ENCODE measurements at regions not wholly inside any gene's neighbourhood (a gene's known extent, or its start where the extent isn't known, plus 50 kb on each side); places are given as distances from the start of the nearest gene placed in this dataset.
"Not testable (repeated sequence)": the region's sequence is repeated elsewhere in the genome, so short reads cannot be mapped to it uniquely, and the experiment has no call there.

DNA sequence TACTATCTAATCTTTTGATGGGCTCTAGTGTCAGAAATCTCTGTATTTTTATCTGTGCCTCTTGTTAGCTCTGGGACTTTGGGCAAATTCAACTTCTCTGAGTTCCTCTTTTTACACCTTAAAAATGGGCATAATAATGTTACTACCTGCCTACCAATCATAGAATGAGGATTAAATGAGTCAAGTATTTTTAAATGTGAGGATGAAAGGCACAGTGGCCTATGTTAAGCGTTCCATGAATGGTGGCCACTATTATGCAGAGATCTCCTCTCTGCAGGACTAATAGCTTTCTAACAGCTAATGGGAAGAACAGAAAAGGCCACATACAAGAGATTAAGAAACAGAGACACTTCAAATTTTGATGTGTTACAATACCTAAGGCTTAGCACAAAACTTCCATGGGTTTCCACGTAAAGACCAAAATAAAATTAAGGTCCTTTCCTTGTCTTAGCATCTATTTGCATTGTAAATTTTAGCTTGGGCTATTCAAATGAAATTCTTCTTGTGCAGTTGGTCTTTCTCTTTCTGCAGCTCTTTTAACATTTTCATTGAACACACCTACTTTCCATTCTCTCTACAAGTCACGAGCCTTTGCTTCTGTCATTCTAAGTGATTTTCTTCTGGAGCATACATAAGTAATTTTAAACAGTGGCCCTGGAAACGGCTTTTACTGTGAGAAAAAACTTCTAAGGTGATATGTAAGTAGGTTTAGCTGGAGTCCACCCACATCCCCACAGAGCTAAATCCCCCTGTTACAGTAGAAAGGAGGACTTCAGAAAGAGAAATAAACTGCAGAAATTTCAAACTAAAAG, 117.9 kb upstream of the MED14 start:
- DNase-seq: no peak

DNA sequence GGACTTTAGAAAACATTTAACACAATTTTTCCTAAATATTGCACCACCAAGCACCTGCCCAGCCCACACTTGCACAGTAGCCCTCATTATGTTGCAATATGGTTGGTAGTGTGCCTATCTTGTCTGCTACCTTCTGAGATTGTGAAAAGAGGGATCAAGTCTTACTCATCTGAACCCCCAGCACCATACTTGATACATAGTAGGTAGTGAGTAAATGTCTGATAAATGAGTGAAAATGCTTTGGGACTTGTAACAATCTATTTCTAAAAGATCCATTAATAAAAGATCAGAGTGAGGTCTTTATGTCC, 118.4 kb upstream of the MED14 start:
- DNase-seq: no peak

DNA sequence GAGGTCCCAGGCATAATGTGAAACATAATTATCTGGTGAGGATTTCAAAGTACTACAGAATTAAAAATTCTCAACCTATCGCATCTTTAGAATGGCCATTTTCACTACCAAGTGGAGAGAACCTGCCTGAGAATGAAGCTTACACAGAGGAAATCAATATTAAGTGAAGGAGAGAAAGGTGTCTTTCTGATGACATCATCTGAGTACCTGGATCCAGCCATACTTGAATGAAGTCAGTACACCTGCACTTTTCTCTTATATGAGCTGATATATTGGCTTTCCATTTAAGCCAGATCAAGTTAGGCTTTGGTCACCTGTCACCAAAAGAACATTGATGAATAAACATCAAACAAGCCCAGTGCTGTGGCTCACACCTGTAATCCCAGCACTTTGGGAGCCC, 118.9 kb upstream of the MED14 start:
- DNase-seq: no peak

DNA sequence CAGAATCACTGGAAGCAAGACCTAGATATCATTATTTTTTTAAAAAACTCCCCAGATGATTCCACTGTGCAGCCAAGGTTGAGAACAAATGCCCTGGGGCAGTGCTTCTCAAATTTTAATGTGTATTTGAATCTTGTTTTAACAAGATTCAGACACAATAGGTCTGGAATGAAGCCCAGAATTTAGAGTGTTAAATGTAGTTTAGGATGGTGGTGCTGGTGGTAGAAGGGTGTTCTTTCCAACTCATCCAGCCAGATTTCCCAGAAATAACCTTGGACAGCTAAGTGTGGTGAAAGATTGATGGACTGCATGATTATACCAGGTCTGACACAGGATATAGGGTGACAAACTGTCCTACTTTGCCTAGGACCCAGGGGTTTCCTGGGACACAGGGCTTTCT, 120.1 kb upstream of the MED14 start:
- DNase-seq: no peak

DNA sequence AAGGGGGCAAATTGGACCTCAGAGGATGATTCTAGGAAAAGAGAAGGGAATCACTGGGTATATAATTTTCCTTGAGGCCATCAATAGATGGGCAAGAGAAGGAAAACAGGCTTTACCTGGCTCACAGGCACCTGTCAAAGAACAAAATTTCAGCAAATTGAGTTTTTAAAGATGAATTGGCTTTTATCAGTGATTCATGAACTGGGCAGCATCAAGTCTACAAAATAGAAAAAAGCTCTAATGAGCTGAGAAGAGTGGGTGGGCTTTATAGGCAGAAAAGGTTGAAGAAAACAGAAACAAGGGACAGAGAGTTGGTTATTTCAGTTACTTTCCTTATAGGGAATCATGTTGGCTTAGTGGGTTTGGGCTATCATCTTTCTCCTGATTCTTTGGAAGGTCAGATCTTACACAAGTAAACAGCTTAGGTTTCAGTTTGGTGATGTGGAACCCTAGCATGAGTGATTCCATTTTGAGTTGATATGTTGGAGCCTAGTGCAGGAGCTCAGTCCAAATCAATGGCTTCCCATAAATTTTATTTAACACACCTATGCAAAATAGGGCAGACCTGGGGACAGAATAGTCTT, 120.7 kb upstream of the MED14 start:
- no peak for DNase-seq

DNA sequence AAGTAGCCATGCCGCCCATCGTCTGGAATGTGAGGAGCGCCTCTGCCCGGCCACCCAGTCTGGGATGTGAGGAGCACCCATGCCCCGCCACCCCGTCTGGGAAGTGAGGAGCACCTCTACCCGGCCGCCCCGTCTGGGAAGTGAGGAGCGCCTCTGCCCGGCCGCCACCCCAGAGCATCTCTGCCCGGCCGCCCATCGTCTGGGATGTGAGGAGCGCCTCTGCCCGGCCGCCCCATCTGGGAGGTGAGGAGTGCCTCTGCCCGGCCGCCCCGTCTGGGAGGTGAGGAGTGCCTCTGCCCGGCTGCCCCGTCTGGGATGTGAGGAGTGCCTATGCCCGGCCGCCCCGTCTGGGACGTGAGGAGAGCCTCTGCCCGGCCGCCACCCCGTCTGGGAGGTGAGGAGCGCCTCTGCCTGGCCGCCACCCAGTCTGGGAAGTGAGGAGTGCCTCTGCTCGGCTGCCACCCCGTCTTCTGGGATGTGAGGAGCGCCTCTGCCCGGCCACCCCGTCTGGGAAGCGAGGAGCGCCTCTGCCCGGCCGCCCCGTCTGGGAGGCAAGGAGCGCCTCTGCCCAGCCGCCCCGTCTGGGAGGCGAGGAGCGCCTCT, 126.7 kb upstream of the MED14 start:
- DNase-seq: not testable (repeated sequence)

DNA sequence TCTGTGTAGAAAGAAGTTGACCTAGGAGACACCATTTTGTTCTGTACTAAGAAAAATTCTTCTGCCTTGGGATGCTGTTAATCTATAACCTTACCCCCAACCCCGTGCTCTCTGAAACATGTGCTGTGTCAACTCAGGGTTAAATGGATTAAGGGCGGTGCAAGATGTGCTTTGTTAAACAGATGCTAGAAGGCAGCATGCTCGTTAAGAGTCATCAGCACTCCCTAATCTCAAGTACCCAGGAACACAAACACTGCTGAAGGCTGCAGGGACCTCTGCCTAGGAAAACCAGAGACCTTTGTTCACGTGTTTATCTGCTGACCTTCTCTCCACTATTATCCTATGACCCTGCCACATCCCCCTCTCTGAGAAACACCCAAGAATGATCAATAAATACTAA, 127.9 kb upstream of the MED14 start:
- not testable (repeated sequence) for DNase-seq

DNA sequence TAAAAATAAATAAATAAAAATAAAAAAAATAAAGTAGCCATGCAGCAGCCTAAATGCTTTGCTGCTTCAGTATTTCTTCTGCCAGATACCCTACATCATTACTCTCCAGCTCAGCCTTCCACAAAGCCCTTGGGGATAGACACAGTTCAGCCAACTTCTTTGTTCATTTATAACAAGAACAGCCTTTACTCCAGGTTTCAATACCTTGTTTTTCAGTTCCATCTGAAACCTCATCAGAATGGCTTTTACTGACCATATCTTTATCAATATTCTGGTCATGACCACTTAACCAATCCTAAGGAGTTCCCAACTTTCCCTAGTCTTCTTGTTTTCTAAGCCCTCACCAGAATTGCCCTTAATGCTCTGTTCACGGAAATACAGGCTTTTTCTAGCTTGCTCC, 128.3 kb upstream of the MED14 start:
- DNase-seq: no peak

DNA sequence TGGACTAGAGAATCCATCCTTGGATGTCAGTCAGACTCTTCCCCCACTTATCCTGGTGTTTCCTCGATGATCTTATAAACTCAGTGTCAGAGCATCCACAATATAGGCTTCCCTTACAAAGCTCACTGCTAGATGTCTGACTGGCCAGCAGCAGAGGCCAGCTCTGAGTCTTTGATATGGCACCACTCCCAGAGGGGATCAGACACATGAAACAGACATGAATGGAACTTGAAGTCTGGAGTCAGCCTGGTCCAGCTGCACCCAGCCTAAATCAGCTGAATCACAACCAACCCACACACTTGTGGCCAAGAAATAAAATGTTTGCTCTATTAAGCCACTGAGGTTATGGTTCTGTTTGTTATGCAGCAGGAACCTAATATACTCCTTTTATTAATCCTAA, 129.6 kb upstream of the MED14 start:
- no peak for DNase-seq

DNA sequence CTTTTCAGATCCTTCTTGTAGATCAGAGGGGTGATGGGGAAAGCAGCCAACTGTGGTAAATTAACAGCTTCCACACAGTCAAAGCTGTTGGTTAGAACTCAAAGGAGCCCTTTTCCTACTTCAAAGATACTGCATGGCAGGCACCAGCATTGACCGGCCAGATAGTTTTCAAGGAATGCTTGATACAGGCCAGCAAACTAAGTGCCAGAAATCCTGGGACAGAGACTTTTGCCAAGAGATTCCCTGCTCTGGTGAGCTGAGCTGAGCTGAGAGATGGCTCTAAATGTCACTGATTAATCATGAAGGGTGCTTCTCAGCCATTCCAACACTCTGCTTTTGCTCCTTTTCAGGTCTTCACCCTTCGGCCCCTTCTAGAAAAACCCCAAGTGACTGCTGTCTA, 131.6 kb upstream of the MED14 start:
- DNase-seq: no peak

DNA sequence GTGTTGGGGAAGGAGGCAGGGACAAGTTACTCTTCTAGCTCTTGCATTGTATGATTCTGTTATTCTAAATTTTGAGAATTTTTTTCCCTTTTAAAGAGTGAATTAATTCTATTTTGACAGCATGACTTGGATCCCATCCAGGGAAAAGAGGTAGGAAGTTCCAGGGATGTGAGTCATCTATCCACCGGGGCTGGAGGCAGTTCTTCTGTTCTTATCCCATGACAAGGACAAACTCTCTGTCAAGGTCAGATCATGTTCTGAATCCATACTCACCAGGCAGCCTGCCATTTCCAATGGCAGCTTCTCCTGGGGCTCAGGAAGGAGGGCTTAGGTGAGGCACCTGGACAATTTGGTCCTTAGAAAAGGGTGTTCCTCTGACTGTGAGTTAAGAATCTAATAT, 132.0 kb upstream of the MED14 start:
- no peak for DNase-seq

DNA sequence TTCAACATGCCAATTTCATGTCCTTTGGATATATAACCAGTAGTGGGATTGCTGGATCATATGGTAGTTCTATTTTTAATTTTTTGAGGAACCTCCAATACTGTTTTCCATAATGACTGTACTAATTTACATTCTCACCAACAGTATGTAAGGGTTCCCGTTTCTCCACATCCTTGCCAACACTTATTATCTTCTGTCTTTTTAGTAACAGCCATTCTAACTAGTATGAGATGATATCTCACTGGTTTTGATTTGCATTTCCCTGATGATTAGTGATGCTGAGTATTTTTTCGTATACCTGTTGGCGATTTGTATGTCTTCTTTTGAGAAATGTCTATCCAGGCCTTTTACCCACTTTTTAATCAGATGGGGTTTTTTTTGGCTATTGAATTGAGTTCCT, 133.5 kb upstream of the MED14 start:
- no peak for DNase-seq

DNA sequence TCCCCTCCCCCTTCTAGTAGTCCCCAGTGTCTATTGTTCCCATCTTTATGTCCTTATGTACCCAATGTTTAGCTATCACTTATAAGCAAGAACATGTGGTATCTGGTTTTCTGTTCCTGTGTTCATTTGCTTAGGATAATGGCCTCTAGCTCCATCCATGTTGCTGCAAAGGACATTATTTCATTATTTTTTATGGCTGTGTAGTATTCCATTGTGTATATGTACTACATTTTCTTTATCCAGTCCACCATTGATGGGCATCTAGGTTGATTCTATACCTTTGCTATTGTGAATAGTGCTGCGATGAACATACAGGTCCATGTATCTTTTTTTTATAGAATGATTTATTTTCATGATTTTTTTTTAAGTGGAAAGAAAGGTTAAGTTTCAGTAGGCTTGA, 135.6 kb upstream of the MED14 start:
- not testable (repeated sequence) for DNase-seq

DNA sequence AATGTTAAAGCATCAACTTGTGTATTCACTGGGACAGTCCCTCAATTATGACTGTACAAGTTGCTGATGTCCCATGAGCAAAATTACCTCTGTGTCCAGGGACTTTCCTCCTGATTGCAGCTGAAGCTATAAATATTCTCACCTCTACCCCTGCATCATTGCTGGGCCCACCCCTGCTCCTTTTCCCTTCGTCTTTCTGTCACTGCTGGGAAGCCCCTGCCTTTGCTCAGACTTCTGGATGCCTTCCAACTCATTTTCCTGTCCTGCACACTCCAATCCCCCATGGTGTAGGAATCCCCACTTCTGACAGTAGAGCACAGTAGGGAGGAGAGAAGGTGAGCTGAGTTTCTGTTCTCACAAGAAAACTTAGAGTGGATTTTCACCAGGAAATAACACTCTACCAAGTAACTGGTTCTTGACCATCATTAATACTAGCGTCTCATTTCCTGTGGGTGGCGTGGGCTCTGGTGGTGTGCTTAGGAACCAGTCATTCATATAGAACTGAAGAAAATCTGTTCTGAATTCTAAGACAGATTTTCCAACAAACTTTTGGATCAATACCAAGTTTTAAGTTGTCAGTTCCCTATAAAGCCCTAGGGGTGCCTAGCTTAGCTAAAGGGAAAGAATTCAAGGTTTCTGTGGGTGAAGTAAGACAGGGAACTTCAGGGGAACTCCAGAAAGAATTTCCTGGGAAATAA, 136.2 kb upstream of the MED14 start:
- no peak for DNase-seq

DNA sequence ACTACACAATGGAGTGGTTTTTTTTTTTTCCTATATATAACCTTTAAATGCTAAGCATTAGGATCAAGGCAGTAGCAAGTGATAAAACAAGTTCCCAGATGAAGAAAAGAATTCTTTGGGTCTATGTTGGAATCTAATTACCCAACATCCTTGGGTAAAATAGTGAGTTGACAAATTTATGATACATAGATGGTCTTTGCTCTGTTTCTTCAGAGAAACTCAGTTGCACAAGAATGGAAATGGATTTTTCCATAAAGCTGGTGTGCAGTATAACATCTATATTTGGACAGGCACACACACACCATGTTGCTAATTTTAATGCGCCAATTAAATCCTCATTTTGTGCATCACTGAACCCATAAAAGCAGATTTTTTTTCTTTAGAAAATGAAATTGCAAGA, 137.0 kb upstream of the MED14 start:
- DNase-seq: no peak

DNA sequence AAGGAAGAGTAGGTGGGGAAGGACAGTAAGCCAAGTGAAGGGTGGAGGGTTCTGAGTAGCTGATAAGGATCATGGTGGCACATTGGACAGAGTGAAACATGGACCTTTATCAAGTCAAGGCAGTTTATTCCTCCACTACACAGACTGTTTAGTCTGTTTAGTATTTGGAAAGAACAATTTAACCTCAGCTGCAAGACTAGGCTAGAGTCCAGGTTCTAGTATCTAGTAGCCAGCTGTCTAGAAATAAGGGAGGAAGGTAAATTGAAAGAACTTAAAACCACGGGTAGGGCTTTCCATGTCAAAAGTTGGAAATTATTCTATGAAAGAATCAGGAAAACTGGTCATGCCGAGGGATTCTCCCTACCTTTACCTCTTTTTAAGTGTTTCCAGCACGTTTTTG, 140.1 kb upstream of the MED14 start:
- no peak for DNase-seq

DNA sequence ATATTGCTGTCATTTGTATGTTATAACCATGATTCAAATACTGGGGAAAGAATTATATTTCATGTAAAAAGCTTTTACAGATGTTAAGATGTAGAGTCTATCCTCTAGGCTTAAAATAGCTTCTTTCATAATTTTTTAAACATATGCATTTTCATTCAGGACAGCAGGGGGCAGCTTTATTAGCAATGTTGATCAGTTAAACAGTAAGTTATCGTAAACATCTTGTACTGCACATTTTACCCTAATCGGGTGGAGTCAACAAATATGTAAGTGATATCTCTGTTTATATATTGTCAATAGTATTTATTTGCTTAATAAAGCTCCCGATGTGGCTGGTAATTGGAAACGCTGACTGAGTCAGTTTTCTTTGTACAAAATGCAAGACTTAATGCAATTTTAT, 142.5 kb upstream of the MED14 start:
- DNase-seq: no peak

DNA sequence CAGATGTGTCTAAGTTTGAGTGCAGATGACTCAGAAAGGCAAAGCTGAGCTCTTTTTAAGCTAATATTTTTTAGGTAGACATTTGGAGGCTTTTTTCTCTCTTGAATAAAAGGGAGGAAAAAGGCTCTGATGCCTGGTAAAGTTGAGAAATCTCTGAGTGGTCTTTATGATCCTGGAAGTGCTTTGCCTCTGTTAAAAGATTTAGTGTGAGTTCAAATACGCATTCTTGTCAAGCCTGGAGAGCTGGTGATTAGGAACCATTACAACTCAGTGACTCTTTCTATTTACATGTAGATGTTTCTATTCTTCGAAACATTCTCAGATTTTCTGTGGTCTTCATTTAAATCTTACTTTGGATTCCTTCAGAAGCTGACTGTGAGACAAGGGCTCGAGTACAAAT, 143.4 kb upstream of the MED14 start:
- DNase-seq: no peak

DNA sequence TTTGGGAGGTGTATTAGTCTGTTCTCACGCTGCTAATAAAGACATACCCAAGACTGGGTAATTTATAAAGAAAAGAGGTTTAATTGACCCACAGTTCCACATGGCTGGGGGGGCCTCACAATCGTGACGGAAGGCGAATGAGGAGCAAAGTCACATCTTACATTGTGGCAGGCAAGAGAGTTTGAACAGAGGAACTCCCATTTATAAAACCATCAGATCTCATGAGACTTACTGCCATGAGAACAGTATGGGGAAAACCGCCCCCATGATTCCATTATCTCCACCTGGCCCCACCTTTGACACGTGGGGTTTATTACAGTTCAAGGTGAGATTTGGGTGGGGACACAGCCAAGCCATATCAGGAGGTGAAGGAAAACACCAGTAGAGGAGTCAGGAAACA, 143.8 kb upstream of the MED14 start:
- not testable (repeated sequence) for DNase-seq

DNA sequence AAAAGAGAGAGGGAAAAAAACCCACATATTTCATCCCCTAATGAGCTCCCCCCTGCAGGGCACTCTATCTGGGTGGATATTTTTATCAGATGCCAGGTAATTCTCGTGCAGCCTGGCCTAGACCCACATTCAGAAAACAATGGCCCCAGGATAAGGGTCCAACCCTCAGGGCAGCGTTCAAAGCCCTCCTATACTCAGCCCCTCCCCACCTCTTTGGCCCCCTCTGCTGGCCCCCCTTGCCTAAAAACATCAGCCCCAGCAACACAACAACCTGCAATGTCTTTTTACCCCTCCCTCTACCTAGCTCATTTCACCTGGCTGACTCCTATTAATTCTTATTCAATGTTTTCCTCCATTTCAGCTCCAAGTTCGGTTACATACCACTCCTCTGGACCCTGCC, 145.4 kb upstream of the MED14 start:
- no peak for DNase-seq

DNA sequence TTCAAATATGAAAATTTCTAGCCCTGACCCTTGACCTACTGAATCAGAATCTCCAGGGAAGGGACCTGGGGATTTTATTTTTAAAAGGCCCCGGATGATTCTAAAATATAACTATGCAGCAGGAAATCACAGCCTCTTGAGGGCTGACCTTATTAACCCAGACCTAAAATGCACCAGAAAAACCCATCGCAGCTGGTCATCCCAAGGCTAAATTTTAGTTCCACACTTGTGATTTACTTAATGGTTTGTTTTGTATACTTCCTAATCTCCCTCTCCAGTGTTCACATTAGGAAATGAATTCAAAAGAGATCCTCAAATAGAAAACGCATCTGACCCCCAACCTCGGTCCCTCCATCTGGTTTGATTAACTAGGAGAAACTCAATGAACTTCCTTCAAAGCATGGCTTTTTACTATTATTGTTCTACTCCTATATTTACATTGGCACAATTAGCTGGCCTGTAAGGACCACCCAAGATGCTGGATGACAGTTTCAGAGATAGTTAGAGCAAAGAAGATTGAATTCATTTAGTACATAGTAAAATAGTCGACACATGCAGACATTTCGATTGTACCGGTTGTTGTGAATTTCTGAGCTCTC, 147.8 kb upstream of the MED14 start:
- DNase-seq: no peak

DNA sequence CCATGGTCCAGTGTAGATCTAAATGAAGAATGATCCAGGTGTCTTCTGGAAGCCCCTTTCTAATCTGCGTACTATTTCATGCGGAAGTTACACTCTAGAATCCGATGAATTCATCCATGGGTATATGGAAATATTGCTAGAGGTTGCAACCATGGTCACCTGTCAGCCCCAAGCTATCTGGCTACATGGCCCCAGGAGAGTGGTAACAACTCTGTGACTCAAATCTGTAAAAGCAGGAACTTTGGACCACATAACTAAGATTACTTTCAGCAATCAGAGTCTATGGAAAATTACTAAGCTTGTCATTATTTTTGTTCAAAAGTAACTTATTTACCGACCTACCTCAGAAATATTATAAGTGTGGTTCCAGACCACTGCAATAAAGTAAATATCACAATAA, 150.6 kb upstream of the MED14 start:
- no peak for DNase-seq

DNA sequence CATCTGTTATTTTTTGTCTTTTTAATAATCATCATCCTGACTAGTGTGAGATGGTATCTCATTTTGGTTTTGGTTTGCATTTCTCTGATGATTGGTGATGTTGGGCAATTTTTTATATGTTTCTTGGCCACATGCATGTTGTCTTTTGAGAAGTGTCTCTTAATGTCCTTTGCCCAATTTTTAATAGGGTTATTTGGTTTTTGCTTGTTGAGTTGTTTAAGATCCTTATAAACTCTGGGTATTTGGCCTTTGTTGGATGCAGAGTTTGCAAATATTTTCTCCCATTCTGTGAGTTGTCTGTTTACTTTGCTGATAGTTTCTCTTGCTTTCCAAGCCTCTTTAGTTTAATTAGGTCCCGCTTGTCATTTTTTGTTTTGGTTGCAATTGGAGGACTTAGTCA, 152.1 kb upstream of the MED14 start:
- no peak for DNase-seq

DNA sequence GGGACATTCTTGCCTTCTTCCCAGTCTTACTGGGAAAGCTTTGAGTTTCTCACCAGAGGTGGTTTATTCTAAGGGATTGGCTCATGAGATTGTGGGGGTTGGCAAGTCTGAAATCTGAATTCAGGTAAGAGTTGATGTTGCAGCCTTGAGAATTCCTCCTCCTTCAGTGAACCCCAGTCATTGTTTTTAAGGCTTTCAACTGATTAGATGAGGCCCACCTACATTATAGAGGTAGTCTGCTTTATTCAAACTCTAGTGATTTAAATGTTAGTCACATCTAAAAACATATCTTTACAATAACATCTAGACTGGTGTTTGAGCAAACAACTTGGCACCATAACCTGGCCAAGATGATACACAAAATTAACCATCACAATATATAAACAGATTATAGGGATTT, 156.5 kb upstream of the MED14 start:
- DNase-seq: no peak

All from activated CD4-positive, CD25-positive, alpha-beta regulatory T cell (primary cell).